ENCODE measurements at regions not wholly inside any gene's neighbourhood (a gene's known extent, or its start where the extent isn't known, plus 50 kb on each side); places are given as distances from the start of the nearest gene placed in this dataset.

- Histone ChIP-seq H3K9me3 (ENCODE audit: control insufficient read depth in 1 of 2, insufficient read depth in 1 of 2, low read depth in 1 of 2, low read length in 2 of 2) (no peaks in the 10 kb centered on the region), H3K27ac (ENCODE audit: low read depth, low read length) (no peak overlapping the region), H3K36me3 (ENCODE audit: control insufficient read depth in 1 of 2, insufficient read depth in 2 of 2, low read length in 2 of 2) (no peaks in the 10 kb centered on the region), H3K9me2 (ENCODE audit: insufficient read depth) (no peaks in the 10 kb centered on the region), H4K20me1 (ENCODE audit: insufficient read depth) (no peaks in the 10 kb centered on the region), H3K4me2 (ENCODE audit: low read length) (no peak overlapping the region), H3K4me3 (replicated peaks in 1 of 2; ENCODE audit: low read depth in 1 of 2, low read length in 2 of 2) (no peak overlapping the region), H2AFZ (ENCODE audit: low read depth, low read length, poor library complexity, severe bottlenecking) (no peak overlapping the region), H3K4me1 (ENCODE audit: control insufficient read depth in 1 of 2, insufficient read depth in 2 of 2, low read length in 2 of 2) (no peaks in the 10 kb centered on the region), H3K9ac (ENCODE audit: low read length) (no peak overlapping the region), H3K27me3 (ENCODE audit: insufficient read depth, low read length) (peaks cover 25% of the 10 kb centered on the region; the same call in 1 of the 2 replicates), H3K79me2 (ENCODE audit: insufficient read depth, low read length) (no peaks in the 10 kb centered on the region)
- ChIA-PET RAD21 (ENCODE audit: low non-redundant PET in 1 of 2, low total read pairs in 2 of 2, uncharacterized antibody in 2 of 2, unreplicated experiment in 2 of 2) (no interaction called here), CTCF (interaction anchor here (0.7 kb wide), 1 partner anchor 17 kb away, joined by 3 read pairs; no protein-coding TSS in a partner anchor), POLR2A (no interaction called here)
- no TSS peak for BruUV-seq (replicated peaks)
- no peak for DNase-seq (ENCODE audit: low read depth, low spot score)
- no peak for ATAC-seq
- intact Hi-C loops (cut with micrococcal nuclease) = no loop called here
- TF ChIP-seq SRF (IDR thresholded peaks at IDR 0.05; ENCODE audit: low read depth) (no peak), SIN3A (IDR thresholded peaks at IDR 0.05; ENCODE audit: low read depth) (no peak), TCF7L2 (IDR thresholded peaks at IDR 0.05; ENCODE audit: borderline replicate concordance, extremely low read depth, insufficient read depth, insufficient read length) (no peak), CEBPB (IDR thresholded peaks at IDR 0.05; ENCODE audit: low read depth) (no peak)
- TF ChIP-seq, protein P1, sequence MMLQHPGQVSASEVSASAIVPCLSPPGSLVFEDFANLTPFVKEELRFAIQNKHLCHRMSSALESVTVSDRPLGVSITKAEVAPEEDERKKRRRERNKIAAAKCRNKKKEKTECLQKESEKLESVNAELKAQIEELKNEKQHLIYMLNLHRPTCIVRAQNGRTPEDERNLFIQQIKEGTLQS (IDR thresholded peaks at IDR 0.05) = no peak
Measured at GRCh38 chr5:113789769-113790168, 276.3 kb downstream of the YTHDC2 start.

- ChIA-PET POLR2A (no interaction called here), CTCF (no interaction called here), RAD21 (ENCODE audit: low non-redundant PET in 1 of 2, low total read pairs in 2 of 2, uncharacterized antibody in 2 of 2, unreplicated experiment in 2 of 2) (no interaction called here)
- H3K4me1 ChIP-seq (ENCODE audit: control insufficient read depth in 1 of 2, insufficient read depth in 2 of 2, low read length in 2 of 2) = no peaks in the 10 kb centered on the region
- H3K79me2 ChIP-seq (ENCODE audit: insufficient read depth, low read length) = no peaks in the 10 kb centered on the region
- no peaks in the 10 kb centered on the region for H3K9me3 ChIP-seq (ENCODE audit: control insufficient read depth in 1 of 2, insufficient read depth in 1 of 2, low read depth in 1 of 2, low read length in 2 of 2)
- no peak overlapping the region for H3K4me2 ChIP-seq (ENCODE audit: low read length)
- no peaks in the 10 kb centered on the region for H3K36me3 ChIP-seq (ENCODE audit: control insufficient read depth in 1 of 2, insufficient read depth in 2 of 2, low read length in 2 of 2)
- H3K9me2 ChIP-seq (ENCODE audit: insufficient read depth) = no peaks in the 10 kb centered on the region
- no peaks in the 10 kb centered on the region for H4K20me1 ChIP-seq (ENCODE audit: insufficient read depth)
- H3K9ac ChIP-seq (ENCODE audit: low read length) = no peak overlapping the region
- H3K4me3 ChIP-seq (replicated peaks in 1 of 2; ENCODE audit: low read depth in 1 of 2, low read length in 2 of 2) = no peak overlapping the region
- TF ChIP-seq ZNF274 (IDR thresholded peaks at IDR 0.05; ENCODE audit: low read depth, low read length) (no peak), RAD21 (IDR thresholded peaks at IDR 0.05; ENCODE audit: low read depth) (no peak), TCF7L2 (IDR thresholded peaks at IDR 0.05; ENCODE audit: borderline replicate concordance, extremely low read depth, insufficient read depth, insufficient read length) (no peak), EZH2phosphoT487 (IDR thresholded peaks at IDR 0.05; ENCODE audit: borderline replicate concordance) (no peak), REST (IDR thresholded peaks at IDR 0.05; ENCODE audit: low read depth) (no peak), POLR2AphosphoS5 (IDR thresholded peaks at IDR 0.05; ENCODE audit: low read depth, low read length) (no peak), EZH2 (IDR thresholded peaks at IDR 0.05) (no peak)
- TF ChIP-seq, protein P1 (IDR thresholded peaks at IDR 0.05) = no peak
- TF ChIP-seq, protein P2, sequence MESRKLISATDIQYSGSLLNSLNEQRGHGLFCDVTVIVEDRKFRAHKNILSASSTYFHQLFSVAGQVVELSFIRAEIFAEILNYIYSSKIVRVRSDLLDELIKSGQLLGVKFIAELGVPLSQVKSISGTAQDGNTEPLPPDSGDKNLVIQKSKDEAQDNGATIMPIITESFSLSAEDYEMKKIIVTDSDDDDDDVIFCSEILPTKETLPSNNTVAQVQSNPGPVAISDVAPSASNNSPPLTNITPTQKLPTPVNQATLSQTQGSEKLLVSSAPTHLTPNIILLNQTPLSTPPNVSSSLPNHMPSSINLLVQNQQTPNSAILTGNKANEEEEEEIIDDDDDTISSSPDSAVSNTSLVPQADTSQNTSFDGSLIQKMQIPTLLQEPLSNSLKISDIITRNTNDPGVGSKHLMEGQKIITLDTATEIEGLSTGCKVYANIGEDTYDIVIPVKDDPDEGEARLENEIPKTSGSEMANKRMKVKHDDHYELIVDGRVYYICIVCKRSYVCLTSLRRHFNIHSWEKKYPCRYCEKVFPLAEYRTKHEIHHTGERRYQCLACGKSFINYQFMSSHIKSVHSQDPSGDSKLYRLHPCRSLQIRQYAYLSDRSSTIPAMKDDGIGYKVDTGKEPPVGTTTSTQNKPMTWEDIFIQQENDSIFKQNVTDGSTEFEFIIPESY (IDR thresholded peaks at IDR 0.05; ENCODE audit: extremely low read depth, insufficient replicate concordance, low read length) = no peak
- BruUV-seq (replicated peaks) = no TSS peak
- peaks cover 26% of the 10 kb centered on the region for H3K27me3 ChIP-seq (ENCODE audit: insufficient read depth, low read length)
- H2AFZ ChIP-seq (ENCODE audit: low read depth, low read length, poor library complexity, severe bottlenecking) = no peak overlapping the region
- no peak for ATAC-seq
- no peak for DNase-seq (ENCODE audit: low read depth, low spot score)
- intact Hi-C loops (cut with micrococcal nuclease) = no loop called here
- no peak overlapping the region for H3K27ac ChIP-seq (ENCODE audit: low read depth, low read length)
Measured at GRCh38 chr5:113792806-113793205, 279.3 kb downstream of the YTHDC2 start.
